Loucy (cell line): ENCODE measurements at regions not wholly inside any gene's neighbourhood (a gene's known extent, or its start where the extent isn't known, plus 50 kb on each side); places are given as distances from the start of the nearest gene placed in this dataset.

ENCODE experiments used
- CTCF ChIP-seq: fragments of 200-600 bp; sonication (generic); conservative IDR thresholded peaks from 2 replicates; pipeline ENCODE4 v1.5.1; 2014; ENCODE audit warnings: mild to moderate bottlenecking, antibody characterized with exemption, low read length
- EZH2phosphoT487 ChIP-seq: fragments of 200-600 bp; IDR thresholded peaks from 2 replicates; pipeline ENCODE4 v1.6.1; 2018; ENCODE audit warnings: antibody characterized with exemption, mild to moderate bottlenecking, moderate library complexity, borderline replicate concordance

GRCh38 chrX:7247346-7247745 is 99.4 kb upstream of the PUDP start:
- TF ChIP-seq EZH2phosphoT487 (no peak), CTCF (no peak)
